CD14-positive monocyte (primary cell): ENCODE measurements at regions not wholly inside any gene's neighbourhood (a gene's known extent, or its start where the extent isn't known, plus 50 kb on each side); places are given as distances from the start of the nearest gene placed in this dataset.

Source experiments
- DNase-seq, 3 donors: peaks; one replicate each; pipeline ENCODE4 v3.0.0-alpha.2; 2011 to 2022
- H2AFZ ChIP-seq: 2 replicates; pipeline ENCODE4 v1.6.0; 2012; ENCODE audit warnings: mild to moderate bottlenecking, low read depth, low read length, inconsistent platforms; ENCODE audit not compliant: insufficient read depth, poor library complexity, severe bottlenecking
- H3K27ac ChIP-seq, 2 donors: 1 replicate in 1 of 2; 2 replicates in 1 of 2; pipeline ENCODE4 v1.5.1; 2012 to 2013; ENCODE audit warnings: low read length in 2 of 2, control low read depth in 1 of 2, inconsistent platforms in 1 of 2, low read depth in 1 of 2, mild to moderate bottlenecking in 1 of 2
- H3K27me3 ChIP-seq, 2 donors: one replicate each; pipeline versions ENCODE4 v1.6.0 to v1.6.1; 2011 to 2013; ENCODE audit warnings: low read length in 2 of 2; ENCODE audit not compliant: control insufficient read depth in 2 of 2, insufficient read depth in 2 of 2
- H3K36me3 ChIP-seq, 2 donors: replicated peaks in 1 of 2; 1 replicate in 1 of 2; 2 replicates in 1 of 2; pipeline versions ENCODE4 v1.5.1 to v1.6.1; 2012 to 2013; ENCODE audit warnings: low read length in 2 of 2, control low read depth in 1 of 2, inconsistent platforms in 1 of 2, mild to moderate bottlenecking in 1 of 2; ENCODE audit not compliant: insufficient read depth in 2 of 2, control insufficient read depth in 1 of 2
- H3K4me1 ChIP-seq, 2 donors: 1 replicate in 1 of 2; 2 replicates in 1 of 2; pipeline versions ENCODE4 v1.5.1 to v1.6.1; 2012 to 2013; ENCODE audit warnings: low read length in 2 of 2, control low read depth in 1 of 2, inconsistent platforms in 1 of 2, mild to moderate bottlenecking in 1 of 2, moderate library complexity in 1 of 2; ENCODE audit not compliant: insufficient read depth in 2 of 2, control insufficient read depth in 1 of 2
- H3K4me2 ChIP-seq: replicated peaks from 2 replicates; pipeline ENCODE3; 2012; ENCODE audit warnings: low read length, moderate library complexity, mild to moderate bottlenecking; ENCODE audit not compliant: poor library complexity, severe bottlenecking; ENCODE audit errors: extremely low read depth
- H3K4me3 ChIP-seq, 3 experiments: fragments of 200-600 bp in 1 of 3; sonication (generic) in 1 of 3; replicated peaks in 1 of 3; 1 replicate in 2 of 3; 2 replicates in 1 of 3; pipeline ENCODE4 v1.5.1; 2011 to 2013; ENCODE audit warnings: low read length in 3 of 3, mild to moderate bottlenecking in 3 of 3, control low read depth in 2 of 3, low read depth in 2 of 3, inconsistent platforms in 1 of 3, moderate library complexity in 1 of 3
- H3K79me2 ChIP-seq: 2 replicates; pipeline ENCODE4 v1.6.0; 2012; ENCODE audit warnings: mild to moderate bottlenecking, control low read depth, inconsistent platforms, low read length, moderate library complexity; ENCODE audit not compliant: insufficient read depth
- H3K9ac ChIP-seq: 2 replicates; pipeline ENCODE4 v1.6.0; 2017; ENCODE audit warnings: low read length, mild to moderate bottlenecking; ENCODE audit not compliant: insufficient read depth, poor library complexity, severe bottlenecking
- H3K9me3 ChIP-seq, 2 donors: replicated peaks in 1 of 2; 1 replicate in 1 of 2; 2 replicates in 1 of 2; pipeline versions ENCODE4 v1.5.1 to v1.6.1; 2012 to 2013; ENCODE audit warnings: low read length in 2 of 2, control low read depth in 1 of 2; ENCODE audit not compliant: control insufficient read depth in 1 of 2, insufficient read depth in 1 of 2
- H4K20me1 ChIP-seq: 2 replicates; pipeline ENCODE4 v1.6.0; 2012; ENCODE audit warnings: mild to moderate bottlenecking, low read length, control low read depth, moderate library complexity; ENCODE audit not compliant: insufficient read depth
- H3K27ac Mint-ChIP-seq, 7 donors: one replicate each; pipeline ENCODE4 v1.8.0; 2020; ENCODE audit warnings: mild to moderate bottlenecking in 7 of 7, mixed read lengths in 7 of 7, moderate library complexity in 6 of 7, inconsistent platforms in 2 of 7
- H3K27me3 Mint-ChIP-seq, 3 donors: one replicate each; pipeline ENCODE4 v1.8.0; 2021 to 2022; ENCODE audit warnings: low read depth in 3 of 3, mild to moderate bottlenecking in 3 of 3, mixed read lengths in 3 of 3, moderate library complexity in 3 of 3, inconsistent platforms in 1 of 3
- H3K36me3 Mint-ChIP-seq, 2 donors: one replicate each; pipeline ENCODE4 v1.8.0; 2020; ENCODE audit warnings: mixed read lengths in 2 of 2, inconsistent platforms in 1 of 2, mild to moderate bottlenecking in 1 of 2
- H3K4me1 Mint-ChIP-seq: one replicate; pipeline ENCODE4 v1.8.0; 2020; ENCODE audit warnings: mild to moderate bottlenecking, mixed read lengths
- H3K4me3 Mint-ChIP-seq, 2 donors: one replicate each; pipeline ENCODE4 v1.8.0; 2020; ENCODE audit warnings: mild to moderate bottlenecking in 2 of 2, mixed read lengths in 2 of 2, moderate library complexity in 1 of 2
- H3K9me3 Mint-ChIP-seq, 7 donors: one replicate each; pipeline ENCODE4 v1.8.0; 2020 to 2022; ENCODE audit warnings: mixed read lengths in 7 of 7, mild to moderate bottlenecking in 6 of 7, moderate library complexity in 6 of 7, inconsistent platforms in 2 of 7
- WGBS: methylation state at CpG from one replicate; pipeline ENCODE4 v1.1.5; 2013; ENCODE audit warnings: missing lambda C conversion rate; ENCODE audit not compliant: insufficient coverage; 5-methylcytosine and 5-hydroxymethylcytosine counted together
- intact Hi-C, 2 donors: fragments of 100-400 bp; cut with micrococcal nuclease; formaldehyde crosslinking; loops; one replicate each; pipeline versions ENCODE4 v1.15.0 to v1.15.1; 2023
- TF ChIP-seq, protein P1 (sequence below): fragments of 200-600 bp; IDR thresholded peaks from one replicate; pipeline ENCODE4 v1.8.0; 2022; ENCODE audit warnings: antibody characterized with exemption, mild to moderate bottlenecking

- Mint-ChIP-seq H3K4me3 (no peak overlapping the region), H3K9me3 (peaks cover 0 to 2% (median 0%) of the 10 kb centered on the region in 7 donors), H3K36me3 (no peaks in the 10 kb centered on the region), H3K27me3 (peaks cover 0 to 1% (median 0%) of the 10 kb centered on the region in 3 donors), H3K27ac (no peak overlapping the region), H3K4me1 (no peaks in the 10 kb centered on the region)
- no peak overlapping the region for H3K4me2 ChIP-seq
- no peaks in the 10 kb centered on the region for H3K36me3 ChIP-seq
- H3K9me3 ChIP-seq = no peaks in the 10 kb centered on the region
- no peaks in the 10 kb centered on the region for H3K4me1 ChIP-seq
- H3K4me3 ChIP-seq = no peak overlapping the region
- intact Hi-C loops = no loop called here
- 100% methylated on average over 1 of the region's 4 CpGs for WGBS
- H2AFZ ChIP-seq = no peak overlapping the region
- H3K9ac ChIP-seq = no peak overlapping the region
- no peak overlapping the region for H3K27ac ChIP-seq
- DNase-seq = no peak
- H3K79me2 ChIP-seq = no peaks in the 10 kb centered on the region
- H3K27me3 ChIP-seq = no peaks in the 10 kb centered on the region
- TF ChIP-seq, protein P1, sequence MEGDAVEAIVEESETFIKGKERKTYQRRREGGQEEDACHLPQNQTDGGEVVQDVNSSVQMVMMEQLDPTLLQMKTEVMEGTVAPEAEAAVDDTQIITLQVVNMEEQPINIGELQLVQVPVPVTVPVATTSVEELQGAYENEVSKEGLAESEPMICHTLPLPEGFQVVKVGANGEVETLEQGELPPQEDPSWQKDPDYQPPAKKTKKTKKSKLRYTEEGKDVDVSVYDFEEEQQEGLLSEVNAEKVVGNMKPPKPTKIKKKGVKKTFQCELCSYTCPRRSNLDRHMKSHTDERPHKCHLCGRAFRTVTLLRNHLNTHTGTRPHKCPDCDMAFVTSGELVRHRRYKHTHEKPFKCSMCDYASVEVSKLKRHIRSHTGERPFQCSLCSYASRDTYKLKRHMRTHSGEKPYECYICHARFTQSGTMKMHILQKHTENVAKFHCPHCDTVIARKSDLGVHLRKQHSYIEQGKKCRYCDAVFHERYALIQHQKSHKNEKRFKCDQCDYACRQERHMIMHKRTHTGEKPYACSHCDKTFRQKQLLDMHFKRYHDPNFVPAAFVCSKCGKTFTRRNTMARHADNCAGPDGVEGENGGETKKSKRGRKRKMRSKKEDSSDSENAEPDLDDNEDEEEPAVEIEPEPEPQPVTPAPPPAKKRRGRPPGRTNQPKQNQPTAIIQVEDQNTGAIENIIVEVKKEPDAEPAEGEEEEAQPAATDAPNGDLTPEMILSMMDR = no peak
- no peaks in the 10 kb centered on the region for H4K20me1 ChIP-seq
These were observed 613.9 kb upstream of the LRATD1 start for GRCh38 chr2:14018620-14019019.

DNA sequence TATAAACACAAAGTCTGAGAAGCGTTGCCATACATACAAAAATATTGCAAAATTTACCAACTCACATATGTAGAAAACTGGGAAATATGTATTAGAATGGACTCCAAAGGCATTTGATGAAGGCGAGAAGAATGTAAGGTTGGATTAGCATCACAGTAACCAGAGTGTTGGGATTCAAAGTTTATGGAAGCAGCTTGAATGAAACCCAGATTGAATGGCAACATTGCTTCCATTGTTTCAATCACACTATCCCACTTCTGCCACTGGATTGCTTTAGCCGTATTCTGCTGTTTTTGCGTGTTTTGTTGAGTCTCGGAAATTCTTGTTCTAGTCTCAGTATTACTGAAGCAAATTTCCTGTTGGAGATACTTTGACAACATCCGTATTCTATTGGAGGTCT, 609.0 kb upstream of the LRATD1 start:
- no peaks in the 10 kb centered on the region for H3K4me1 Mint-ChIP-seq
- peaks cover 0 to 1% (median 0%) of the 10 kb centered on the region in 3 donors for H3K27me3 Mint-ChIP-seq

More for the DNA sequence above, 609.0 kb upstream of the LRATD1 start:
- Histone ChIP-seq H3K9me3 (peaks cover 0 to 4% of the 10 kb centered on the region in 2 donors), H3K36me3 (no peaks in the 10 kb centered on the region), H3K4me1 (no peaks in the 10 kb centered on the region), H3K27me3 (no peaks in the 10 kb centered on the region), H4K20me1 (no peaks in the 10 kb centered on the region), H3K79me2 (no peaks in the 10 kb centered on the region), H2AFZ (no peak overlapping the region), H3K4me3 (no peak overlapping the region), H3K4me2 (no peak overlapping the region), H3K9ac (no peak overlapping the region), H3K27ac (no peak overlapping the region)
- Mint-ChIP-seq H3K4me3 (no peak overlapping the region), H3K9me3 (peaks cover 0 to 2% (median 0%) of the 10 kb centered on the region in 7 donors), H3K27ac (no peak overlapping the region), H3K36me3 (no peaks in the 10 kb centered on the region)
- TF ChIP-seq, protein P1 = no peak
- no peak for DNase-seq
- WGBS = 86% methylated on average over 3 of the region's 6 CpGs
- intact Hi-C loops = no loop called here
